Ureter (tissue), 1 donor: ENCODE measurements at regions not wholly inside any gene's neighbourhood (a gene's known extent, or its start where the extent isn't known, plus 50 kb on each side); places are given as distances from the start of the nearest gene placed in this dataset.
"Not testable (repeated sequence)": the region's sequence is repeated elsewhere in the genome, so short reads cannot be mapped to it uniquely, and the experiment has no call there.

Source experiments
- DNase-seq: peaks from one replicate; pipeline ENCODE4 v3.0.0-alpha.2; 2020; ENCODE audit warnings: low spot score
- donor health status: DM: yes; HTN: yes; CAD: no.

GRCh38 chr18:10085416-10085815 lies 171.6 kb downstream of the VAPA start:
- no peak for DNase-seq

GRCh38 chr18:10085876-10086275 lies 172.1 kb downstream of the VAPA start:
- no peak for DNase-seq

DNA sequence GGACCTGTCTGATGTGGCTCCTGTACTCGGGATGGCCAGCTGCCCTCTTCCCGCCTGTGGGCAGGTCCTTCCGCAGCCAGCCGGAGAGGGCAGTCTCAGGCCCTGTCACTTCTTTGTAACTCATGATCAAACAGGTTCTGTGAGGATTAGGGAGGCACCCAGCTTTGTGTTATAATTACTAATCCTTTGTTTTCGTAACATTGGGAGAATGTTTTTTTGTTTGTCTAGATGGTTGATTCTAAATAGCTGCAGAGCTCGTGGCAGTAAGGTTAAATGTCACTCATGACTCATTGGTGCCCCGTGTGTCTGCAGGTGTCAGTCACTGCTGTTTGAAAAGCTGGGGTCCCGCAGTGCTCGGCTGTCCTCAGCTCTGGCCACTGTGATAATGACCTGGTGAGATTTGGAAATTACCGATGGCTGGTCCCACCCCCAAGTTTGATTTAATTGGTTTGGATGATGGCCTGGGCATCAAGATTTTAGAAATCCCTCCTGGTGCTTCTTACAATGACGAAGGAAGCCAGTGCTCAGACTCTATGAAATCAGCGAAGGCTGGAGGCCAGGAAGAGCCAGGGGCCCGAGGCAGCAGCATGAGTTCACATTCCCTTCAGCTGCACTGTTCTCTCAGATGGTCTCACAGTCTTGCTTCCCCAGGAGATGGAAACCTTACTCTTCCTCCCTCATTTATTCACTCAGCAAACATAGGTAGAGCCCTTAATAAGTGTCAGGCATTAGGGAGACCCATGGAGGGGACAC lies 172.8 kb downstream of the VAPA start:
- DNase-seq = no peak

- no peak for DNase-seq
Observed at GRCh38 chr18:10088734-10089133, 174.9 kb downstream of the VAPA start.

DNA sequence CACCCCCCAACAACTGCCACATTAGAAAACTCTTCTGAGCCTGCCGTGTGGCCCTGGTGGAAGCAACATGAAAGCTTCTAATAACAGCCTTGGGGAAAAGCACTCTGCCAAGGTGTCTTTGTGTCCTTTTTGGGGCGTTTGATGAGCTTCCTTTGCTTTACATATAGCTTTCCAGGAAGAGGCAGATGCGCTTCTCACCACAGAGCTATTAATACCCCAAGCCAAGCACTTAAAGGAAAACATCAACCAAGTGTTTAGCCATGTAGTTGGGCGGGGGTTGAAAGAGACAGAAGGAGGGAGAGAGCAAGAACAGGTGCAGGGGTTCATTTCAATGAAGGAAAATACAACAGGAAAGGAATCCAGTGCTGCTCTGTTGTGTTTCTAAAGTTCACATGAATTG lies 176.1 kb downstream of the VAPA start:
- no peak for DNase-seq

- no peak for DNase-seq
Observed at GRCh38 chr18:10090668-10091067, 176.9 kb downstream of the VAPA start.

DNA sequence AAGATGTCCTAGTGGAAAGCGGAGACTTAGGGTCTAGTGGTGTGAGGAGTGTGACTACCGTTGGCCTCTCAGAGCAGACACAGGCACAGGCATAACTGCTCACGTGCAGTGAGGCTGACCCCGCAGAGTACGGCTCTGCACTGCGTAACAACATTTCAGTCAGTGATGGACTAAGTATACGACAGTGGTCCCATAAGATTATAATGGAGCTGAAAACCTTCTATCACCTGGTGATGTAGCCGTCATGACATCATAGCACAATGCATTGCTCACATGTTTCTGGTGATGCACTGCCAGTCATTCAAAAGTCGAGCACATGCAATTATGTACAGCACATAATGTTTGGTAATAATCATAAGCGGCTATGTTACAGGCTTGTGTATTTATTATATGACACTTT lies 179.6 kb downstream of the VAPA start:
- no peak for DNase-seq

GRCh38 chr18:10094154-10094553 lies 180.3 kb downstream of the VAPA start:
- DNase-seq = no peak

DNA sequence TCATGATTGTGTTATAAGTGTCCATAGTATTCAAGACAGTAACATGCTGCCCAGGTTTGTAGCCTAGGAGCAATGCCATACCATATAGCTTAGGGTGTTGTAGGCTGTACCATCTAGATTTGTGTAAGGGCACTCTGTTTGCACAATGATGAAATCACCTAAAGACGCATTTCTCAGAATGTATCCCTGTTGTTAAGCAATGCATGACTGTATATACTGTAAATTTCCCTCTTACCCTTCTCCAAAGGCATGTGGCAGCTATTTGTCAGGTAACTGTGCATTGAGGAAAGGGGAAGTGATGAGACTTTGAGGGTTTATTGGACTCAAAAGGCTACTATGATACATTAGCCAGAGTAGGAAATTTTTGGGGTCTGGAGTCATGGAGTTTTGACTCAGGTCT lies 180.8 kb downstream of the VAPA start:
- DNase-seq = no peak

GRCh38 chr18:10095356-10095755 lies 181.5 kb downstream of the VAPA start:
- DNase-seq = no peak

GRCh38 chr18:10099539-10100140 lies 185.8 kb downstream of the VAPA start:
- no peak for DNase-seq

GRCh38 chr18:10100196-10100595 lies 186.4 kb downstream of the VAPA start:
- DNase-seq = no peak

- no peak for DNase-seq
Observed at GRCh38 chr18:10100941-10101701, 187.3 kb downstream of the VAPA start.

DNA sequence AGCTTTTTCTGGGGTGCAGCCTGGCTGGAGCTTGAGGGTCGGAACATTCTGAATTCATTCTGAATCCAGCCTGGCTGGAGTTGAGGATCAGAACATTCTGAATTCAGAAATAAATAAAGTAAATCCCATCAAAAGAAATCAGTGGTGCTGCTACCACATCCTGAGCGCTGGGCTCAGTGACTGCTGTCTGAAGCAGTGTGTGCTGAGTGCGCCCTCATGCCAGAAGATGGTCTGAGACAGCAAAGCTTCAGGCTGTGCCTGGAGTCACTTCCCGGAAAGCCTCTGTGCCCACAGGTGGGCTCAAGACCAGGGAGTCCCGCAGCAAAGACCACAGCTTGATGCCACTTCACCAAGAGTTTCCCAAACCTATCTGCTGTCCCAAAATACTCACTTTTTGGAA lies 187.9 kb downstream of the VAPA start:
- no peak for DNase-seq

GRCh38 chr18:10105118-10105517 lies 191.3 kb downstream of the VAPA start:
- not testable (repeated sequence) for DNase-seq

DNA sequence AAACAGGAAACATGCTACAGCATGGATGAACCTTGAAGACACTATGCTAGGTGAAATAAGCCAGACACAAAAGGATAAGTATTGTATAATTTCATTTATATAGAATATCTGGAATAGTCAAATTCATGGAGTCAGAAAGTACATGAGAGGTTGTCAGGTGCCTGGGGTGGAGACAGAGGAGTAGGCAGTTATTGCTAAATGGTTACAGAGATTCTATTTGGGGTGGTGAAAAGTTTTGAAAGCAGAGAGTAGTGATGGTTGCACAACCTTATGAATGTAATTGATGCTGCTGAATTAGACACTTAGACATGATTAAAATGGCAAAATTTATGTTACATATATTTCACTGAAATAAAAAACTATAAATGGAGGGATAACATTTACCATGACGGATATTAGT lies 197.4 kb downstream of the VAPA start:
- DNase-seq = no peak

- no peak for DNase-seq
Observed at GRCh38 chr18:10111944-10112343, 198.1 kb downstream of the VAPA start.

- no peak for DNase-seq
Observed at GRCh38 chr18:10113121-10114022, 199.6 kb downstream of the VAPA start.

- no peak for DNase-seq
Observed at GRCh38 chr18:10114717-10115463, 201.1 kb downstream of the VAPA start.

DNA sequence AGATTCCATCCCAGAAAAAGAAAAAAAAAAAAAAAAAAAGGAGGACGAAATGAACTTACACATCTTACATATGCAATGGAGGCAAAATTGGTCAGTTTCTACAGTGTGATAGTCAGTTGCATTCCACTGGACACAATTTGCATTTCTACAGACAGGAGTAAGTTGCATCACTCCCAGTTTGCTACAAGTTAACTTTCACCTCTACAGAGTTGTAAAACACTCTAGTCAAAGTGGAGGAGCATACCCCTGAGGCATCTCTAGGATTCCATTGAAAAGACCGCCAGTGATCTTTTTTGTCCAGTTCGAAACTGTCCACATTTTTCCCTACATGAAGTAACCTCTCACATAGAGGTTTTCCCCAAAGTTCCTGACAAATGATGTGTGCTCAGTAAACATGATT lies 202.8 kb downstream of the VAPA start:
- no peak for DNase-seq

DNA sequence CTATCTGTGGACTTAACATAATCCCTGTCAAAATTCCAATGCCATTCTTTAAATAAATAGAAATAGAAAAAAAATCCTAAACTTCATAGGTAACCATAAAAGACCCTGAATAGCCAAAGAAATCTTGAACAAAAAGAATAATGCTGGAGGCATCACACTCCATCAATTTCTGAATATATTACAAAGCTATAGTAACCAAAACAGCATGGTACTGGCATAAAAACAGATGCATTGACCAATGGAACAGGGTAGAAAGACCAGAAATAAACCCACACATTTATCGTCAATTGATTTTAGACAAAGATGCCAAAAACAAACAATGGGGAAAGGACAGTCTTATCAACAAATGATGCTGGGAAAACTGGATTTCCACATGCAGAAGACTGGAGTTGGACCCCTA lies 205.7 kb downstream of the VAPA start:
- DNase-seq = no peak
